ENCODE measurements at regions not wholly inside any gene's neighbourhood (a gene's known extent, or its start where the extent isn't known, plus 50 kb on each side); places are given as distances from the start of the nearest gene placed in this dataset.

DNA sequence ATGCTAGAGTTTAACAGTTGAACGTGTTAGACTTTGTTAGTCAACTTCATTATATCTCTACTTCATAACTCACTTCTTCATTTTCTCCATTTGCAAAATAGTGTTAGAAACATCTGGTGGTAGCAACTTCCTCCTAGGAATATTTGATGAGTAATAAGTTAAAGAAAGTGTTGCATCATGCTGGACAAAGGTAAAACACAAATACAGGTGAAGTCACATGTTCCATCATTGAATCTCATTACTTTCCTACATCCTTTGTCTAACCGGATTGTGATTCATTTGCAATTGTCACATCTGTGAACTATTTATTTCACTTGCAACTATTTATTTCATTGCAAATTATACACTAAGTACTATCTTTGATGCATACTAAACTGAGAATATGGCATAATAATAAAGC is 186.5 kb downstream of the TUSC7 start:
- TF ChIP-seq CTCF (IDR thresholded peaks at IDR 0.05) (no peak), POLR2A (IDR thresholded peaks at IDR 0.05) (no peak)

All from Peyer's patch (tissue), 4 donors.